Neural cell (in vitro differentiated cells): ENCODE measurements at regions not wholly inside any gene's neighbourhood (a gene's known extent, or its start where the extent isn't known, plus 50 kb on each side); places are given as distances from the start of the nearest gene placed in this dataset.

ENCODE experiments used
- EP300 ChIP-seq: fragments of 450-650 bp; conservative IDR thresholded peaks from 2 replicates; pipeline ENCODE4 v1.6.1; 2014; ENCODE audit warnings: antibody characterized with exemption, mild to moderate bottlenecking, moderate library complexity; ENCODE audit not compliant: poor library complexity, severe bottlenecking
- EZH2 ChIP-seq: fragments of 200-600, 300-800 bp; shearing (Covaris generic), sonication (generic); IDR thresholded peaks from 2 replicates; pipeline ENCODE4 v1.6.1; 2014; ENCODE audit warnings: antibody characterized with exemption, low read length, borderline replicate concordance, mild to moderate bottlenecking; ENCODE audit not compliant: insufficient read depth, poor library complexity, severe bottlenecking
- MXI1 ChIP-seq: fragments of 450-650 bp; conservative IDR thresholded peaks from 2 replicates; pipeline ENCODE4 v1.6.1; 2014; ENCODE audit warnings: antibody characterized with exemption, mild to moderate bottlenecking; ENCODE audit not compliant: poor library complexity, severe bottlenecking
- POLR2AphosphoS5 ChIP-seq: IDR thresholded peaks from 2 replicates; pipeline ENCODE4 v1.6.1; 2012
- RAD21 ChIP-seq: fragments of 450-650 bp; conservative IDR thresholded peaks from 2 replicates; pipeline ENCODE4 v1.6.1; 2014; ENCODE audit warnings: antibody characterized with exemption, mild to moderate bottlenecking, moderate library complexity
- TF ChIP-seq, protein P1 (sequence below): fragments of 450-650 bp; IDR thresholded peaks from 2 replicates; pipeline ENCODE4 v1.5.1; 2014; ENCODE audit warnings: antibody characterized with exemption, mild to moderate bottlenecking, moderate library complexity; ENCODE audit not compliant: poor library complexity, severe bottlenecking
- TF ChIP-seq, protein P2 (sequence below): IDR thresholded peaks from 2 replicates; pipeline ENCODE4 v1.6.1; 2012; ENCODE audit warnings: borderline replicate concordance

DNA sequence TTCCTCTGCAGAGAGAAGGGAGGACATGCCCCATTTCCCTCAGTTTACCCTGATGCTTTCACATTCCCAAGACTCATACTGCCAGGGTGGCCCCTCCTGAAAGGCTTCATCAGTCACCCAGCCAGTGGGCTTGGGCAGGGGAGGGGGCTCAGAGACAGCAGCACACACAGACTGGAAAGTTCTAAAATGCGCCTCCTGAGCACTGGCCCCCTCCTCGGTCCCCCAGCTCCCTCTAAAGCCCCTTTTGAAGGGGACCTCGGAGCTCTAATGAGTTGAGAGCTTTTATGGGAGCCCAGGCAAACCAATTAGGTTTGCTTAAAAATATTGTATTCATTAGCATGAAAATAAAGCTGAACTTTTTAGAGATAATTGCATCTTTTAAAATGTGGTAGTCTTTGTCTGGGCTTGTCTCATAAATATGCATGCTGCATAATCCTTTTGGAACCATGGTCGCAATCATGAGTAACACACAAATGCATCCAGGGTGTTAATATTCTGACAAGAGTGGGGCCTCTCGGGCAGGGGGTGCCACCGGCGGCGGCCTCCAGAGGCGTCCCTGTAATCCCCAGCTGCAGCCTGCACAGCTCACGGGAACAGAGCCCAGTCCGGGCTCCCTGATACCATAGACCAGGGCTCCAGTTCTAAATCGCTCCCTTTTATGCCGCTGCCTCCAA lies 78.5 kb downstream of the RPLP1 start:
- TF ChIP-seq, protein P1, sequence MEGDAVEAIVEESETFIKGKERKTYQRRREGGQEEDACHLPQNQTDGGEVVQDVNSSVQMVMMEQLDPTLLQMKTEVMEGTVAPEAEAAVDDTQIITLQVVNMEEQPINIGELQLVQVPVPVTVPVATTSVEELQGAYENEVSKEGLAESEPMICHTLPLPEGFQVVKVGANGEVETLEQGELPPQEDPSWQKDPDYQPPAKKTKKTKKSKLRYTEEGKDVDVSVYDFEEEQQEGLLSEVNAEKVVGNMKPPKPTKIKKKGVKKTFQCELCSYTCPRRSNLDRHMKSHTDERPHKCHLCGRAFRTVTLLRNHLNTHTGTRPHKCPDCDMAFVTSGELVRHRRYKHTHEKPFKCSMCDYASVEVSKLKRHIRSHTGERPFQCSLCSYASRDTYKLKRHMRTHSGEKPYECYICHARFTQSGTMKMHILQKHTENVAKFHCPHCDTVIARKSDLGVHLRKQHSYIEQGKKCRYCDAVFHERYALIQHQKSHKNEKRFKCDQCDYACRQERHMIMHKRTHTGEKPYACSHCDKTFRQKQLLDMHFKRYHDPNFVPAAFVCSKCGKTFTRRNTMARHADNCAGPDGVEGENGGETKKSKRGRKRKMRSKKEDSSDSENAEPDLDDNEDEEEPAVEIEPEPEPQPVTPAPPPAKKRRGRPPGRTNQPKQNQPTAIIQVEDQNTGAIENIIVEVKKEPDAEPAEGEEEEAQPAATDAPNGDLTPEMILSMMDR, result no peak
- TF ChIP-seq RAD21, result no peak
- no peak for TF ChIP-seq EZH2
- no peak for TF ChIP-seq POLR2AphosphoS5
- TF ChIP-seq, protein P2, sequence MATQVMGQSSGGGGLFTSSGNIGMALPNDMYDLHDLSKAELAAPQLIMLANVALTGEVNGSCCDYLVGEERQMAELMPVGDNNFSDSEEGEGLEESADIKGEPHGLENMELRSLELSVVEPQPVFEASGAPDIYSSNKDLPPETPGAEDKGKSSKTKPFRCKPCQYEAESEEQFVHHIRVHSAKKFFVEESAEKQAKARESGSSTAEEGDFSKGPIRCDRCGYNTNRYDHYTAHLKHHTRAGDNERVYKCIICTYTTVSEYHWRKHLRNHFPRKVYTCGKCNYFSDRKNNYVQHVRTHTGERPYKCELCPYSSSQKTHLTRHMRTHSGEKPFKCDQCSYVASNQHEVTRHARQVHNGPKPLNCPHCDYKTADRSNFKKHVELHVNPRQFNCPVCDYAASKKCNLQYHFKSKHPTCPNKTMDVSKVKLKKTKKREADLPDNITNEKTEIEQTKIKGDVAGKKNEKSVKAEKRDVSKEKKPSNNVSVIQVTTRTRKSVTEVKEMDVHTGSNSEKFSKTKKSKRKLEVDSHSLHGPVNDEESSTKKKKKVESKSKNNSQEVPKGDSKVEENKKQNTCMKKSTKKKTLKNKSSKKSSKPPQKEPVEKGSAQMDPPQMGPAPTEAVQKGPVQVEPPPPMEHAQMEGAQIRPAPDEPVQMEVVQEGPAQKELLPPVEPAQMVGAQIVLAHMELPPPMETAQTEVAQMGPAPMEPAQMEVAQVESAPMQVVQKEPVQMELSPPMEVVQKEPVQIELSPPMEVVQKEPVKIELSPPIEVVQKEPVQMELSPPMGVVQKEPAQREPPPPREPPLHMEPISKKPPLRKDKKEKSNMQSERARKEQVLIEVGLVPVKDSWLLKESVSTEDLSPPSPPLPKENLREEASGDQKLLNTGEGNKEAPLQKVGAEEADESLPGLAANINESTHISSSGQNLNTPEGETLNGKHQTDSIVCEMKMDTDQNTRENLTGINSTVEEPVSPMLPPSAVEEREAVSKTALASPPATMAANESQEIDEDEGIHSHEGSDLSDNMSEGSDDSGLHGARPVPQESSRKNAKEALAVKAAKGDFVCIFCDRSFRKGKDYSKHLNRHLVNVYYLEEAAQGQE, result no peak
- no peak for TF ChIP-seq EP300
- TF ChIP-seq MXI1, result no peak
